Mesothelial cell of epicardium (in vitro differentiated cells): ENCODE measurements at regions not wholly inside any gene's neighbourhood (a gene's known extent, or its start where the extent isn't known, plus 50 kb on each side); places are given as distances from the start of the nearest gene placed in this dataset.

ENCODE experiments used
- DNase-seq, 2 experiments: peaks; one replicate each; pipeline ENCODE4 v3.0.0; 2021; ENCODE audit warnings: low spot score in 2 of 2; ENCODE audit not compliant: unreplicated experiment in 2 of 2
- H3K27ac Mint-ChIP-seq: 2 replicates; pipeline ENCODE4 v1.8.0; 2021; ENCODE audit warnings: mixed read lengths
- H3K27me3 Mint-ChIP-seq: 2 replicates; pipeline ENCODE4 v1.8.0; 2021; ENCODE audit warnings: low read depth, mixed read lengths
- H3K36me3 Mint-ChIP-seq: 2 replicates; pipeline ENCODE4 v1.8.0; 2021; ENCODE audit warnings: mixed read lengths
- H3K4me1 Mint-ChIP-seq: 2 replicates; pipeline ENCODE4 v1.8.0; 2021; ENCODE audit warnings: mixed read lengths
- H3K4me3 Mint-ChIP-seq: 2 replicates; pipeline ENCODE4 v1.8.0; 2021; ENCODE audit warnings: mild to moderate bottlenecking, moderate library complexity, mixed read lengths
- H3K9me3 Mint-ChIP-seq: 2 replicates; pipeline ENCODE4 v1.8.0; 2021; ENCODE audit warnings: mixed read lengths
- TF ChIP-seq, protein P1 (sequence below): fragments of 200-600 bp; sonication (generic); IDR thresholded peaks from one replicate; pipeline ENCODE4 v1.5.0; 2021; ENCODE audit warnings: antibody characterized with exemption; ENCODE audit not compliant: unreplicated experiment

DNA sequence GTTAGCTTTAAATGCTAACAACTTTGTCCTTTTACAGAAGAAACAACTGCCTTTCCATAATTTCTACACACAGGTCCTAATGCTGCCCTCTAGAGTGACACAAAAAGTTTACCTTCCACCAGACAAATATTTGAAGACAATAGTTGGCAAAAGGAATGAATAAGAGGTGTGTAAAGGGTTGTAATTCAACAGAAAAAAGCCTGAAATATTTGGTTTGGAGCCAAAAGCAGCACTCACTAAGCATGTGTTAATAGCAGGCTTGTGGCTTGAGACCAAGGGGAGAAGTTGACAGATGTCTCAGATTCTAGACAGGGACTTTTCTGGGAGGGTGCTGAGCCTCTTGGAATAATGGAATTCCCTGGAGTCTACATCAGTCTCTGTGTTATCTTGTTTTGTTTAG, 156.2 kb upstream of the GALNT17 start:
- Mint-ChIP-seq H3K36me3 (no peaks in the 10 kb centered on the region), H3K27me3 (peaks cover 5% of the 10 kb centered on the region), H3K27ac (no peak overlapping the region), H3K4me3 (no peak overlapping the region), H3K9me3 (peaks cover 14% of the 10 kb centered on the region), H3K4me1 (peaks cover 4% of the 10 kb centered on the region)
- no peak for DNase-seq
- TF ChIP-seq, protein P1, sequence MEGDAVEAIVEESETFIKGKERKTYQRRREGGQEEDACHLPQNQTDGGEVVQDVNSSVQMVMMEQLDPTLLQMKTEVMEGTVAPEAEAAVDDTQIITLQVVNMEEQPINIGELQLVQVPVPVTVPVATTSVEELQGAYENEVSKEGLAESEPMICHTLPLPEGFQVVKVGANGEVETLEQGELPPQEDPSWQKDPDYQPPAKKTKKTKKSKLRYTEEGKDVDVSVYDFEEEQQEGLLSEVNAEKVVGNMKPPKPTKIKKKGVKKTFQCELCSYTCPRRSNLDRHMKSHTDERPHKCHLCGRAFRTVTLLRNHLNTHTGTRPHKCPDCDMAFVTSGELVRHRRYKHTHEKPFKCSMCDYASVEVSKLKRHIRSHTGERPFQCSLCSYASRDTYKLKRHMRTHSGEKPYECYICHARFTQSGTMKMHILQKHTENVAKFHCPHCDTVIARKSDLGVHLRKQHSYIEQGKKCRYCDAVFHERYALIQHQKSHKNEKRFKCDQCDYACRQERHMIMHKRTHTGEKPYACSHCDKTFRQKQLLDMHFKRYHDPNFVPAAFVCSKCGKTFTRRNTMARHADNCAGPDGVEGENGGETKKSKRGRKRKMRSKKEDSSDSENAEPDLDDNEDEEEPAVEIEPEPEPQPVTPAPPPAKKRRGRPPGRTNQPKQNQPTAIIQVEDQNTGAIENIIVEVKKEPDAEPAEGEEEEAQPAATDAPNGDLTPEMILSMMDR = no peak

DNA sequence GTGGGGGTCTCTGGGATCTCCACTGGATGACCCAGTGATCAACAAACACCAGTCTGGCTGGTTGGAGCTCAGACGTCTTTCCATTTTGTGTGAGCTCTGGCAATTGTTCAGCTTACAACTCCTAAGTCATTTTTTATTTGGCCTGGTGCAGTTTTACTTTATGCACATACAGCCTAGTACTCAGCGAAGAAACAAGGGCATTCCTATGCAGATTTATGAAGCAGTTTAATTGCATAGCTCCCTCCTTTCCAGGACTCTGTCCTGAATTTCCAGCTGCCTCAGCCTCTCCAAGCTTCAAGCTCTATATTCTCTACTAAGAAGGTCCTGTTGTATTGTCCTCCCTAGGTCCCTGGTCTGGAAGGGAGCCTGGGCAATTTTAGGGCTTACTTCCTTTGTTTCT, 145.6 kb upstream of the GALNT17 start:
- no peak for DNase-seq
- TF ChIP-seq, protein P1 = no peak
- Mint-ChIP-seq H3K9me3 (peaks cover 6% of the 10 kb centered on the region), H3K36me3 (no peaks in the 10 kb centered on the region), H3K4me3 (no peak overlapping the region), H3K27me3 (no peaks in the 10 kb centered on the region), H3K27ac (no peak overlapping the region), H3K4me1 (no peaks in the 10 kb centered on the region)

DNA sequence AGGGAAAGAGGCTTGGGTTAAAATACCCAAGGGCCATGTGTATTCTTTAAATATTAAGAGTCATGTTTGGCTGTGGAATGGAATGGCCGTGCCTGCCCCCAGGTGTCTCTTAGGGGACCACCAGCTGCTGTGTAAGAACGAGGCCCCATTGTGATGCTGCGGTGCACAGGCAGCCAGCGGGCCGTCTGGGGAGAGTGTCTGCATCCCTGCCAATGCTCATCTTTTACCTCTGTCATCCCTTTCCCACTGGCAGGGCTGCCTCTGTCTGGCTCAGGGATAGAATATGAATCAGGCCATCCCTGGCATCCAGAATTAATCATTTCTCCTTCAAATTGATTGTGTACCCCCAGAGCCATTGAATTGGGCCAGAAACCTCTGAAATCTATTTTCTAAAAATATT, 137.8 kb upstream of the GALNT17 start:
- no peak overlapping the region for H3K4me3 Mint-ChIP-seq
- TF ChIP-seq, protein P1 = no peak
- H3K27me3 Mint-ChIP-seq = peaks cover 7% of the 10 kb centered on the region
- H3K9me3 Mint-ChIP-seq = no peaks in the 10 kb centered on the region
- no peaks in the 10 kb centered on the region for H3K36me3 Mint-ChIP-seq
- no peaks in the 10 kb centered on the region for H3K4me1 Mint-ChIP-seq
- no peak overlapping the region for H3K27ac Mint-ChIP-seq
- DNase-seq = no peak

DNA sequence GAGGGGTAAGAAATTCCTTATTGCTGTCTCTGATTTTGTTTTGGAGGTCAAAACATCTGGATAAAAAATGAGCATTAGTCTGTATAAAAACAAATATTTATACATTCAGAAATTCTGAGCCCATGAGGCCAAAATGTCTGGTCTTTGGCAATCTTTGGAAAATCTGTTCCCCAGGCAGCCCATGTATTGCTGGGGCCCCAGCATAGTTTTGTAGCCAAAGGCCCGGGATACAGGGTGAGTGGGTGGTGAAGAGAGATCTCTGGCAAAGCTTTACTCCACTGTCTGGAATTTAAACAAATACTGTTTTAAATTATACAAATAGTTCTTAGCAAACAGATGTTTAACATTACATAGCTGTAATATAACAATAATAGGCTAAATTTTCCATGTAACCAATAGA, 134.7 kb upstream of the GALNT17 start:
- no peak overlapping the region for H3K4me3 Mint-ChIP-seq
- no peaks in the 10 kb centered on the region for H3K4me1 Mint-ChIP-seq
- TF ChIP-seq, protein P1 = no peak
- H3K27me3 Mint-ChIP-seq = peaks cover 5% of the 10 kb centered on the region
- DNase-seq = no peak
- H3K27ac Mint-ChIP-seq = no peak overlapping the region
- H3K9me3 Mint-ChIP-seq = peaks cover 12% of the 10 kb centered on the region
- H3K36me3 Mint-ChIP-seq = no peaks in the 10 kb centered on the region

DNA sequence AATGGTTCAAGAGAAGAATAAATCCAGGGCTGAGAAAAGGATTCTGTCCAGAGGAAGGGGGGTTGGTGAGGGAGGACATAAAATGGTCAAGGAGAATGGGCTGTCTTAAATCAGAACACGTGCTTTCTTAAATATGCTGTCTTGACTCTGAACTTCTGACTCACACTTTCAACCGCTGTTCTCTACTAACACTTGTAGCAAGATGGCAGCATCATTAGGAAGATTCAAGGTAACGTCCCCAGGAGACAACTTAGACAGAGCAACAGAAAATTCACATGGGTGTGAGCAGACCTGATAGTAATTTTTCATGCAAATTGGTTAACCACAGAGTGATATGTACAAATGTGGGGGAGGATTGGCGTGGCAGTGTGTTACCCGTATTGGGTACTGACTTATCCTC, 126.8 kb upstream of the GALNT17 start:
- DNase-seq = no peak
- Mint-ChIP-seq H3K4me1 (no peaks in the 10 kb centered on the region), H3K4me3 (no peak overlapping the region), H3K36me3 (no peaks in the 10 kb centered on the region), H3K27ac (no peak overlapping the region), H3K27me3 (peaks cover 29% of the 10 kb centered on the region), H3K9me3 (peaks cover 15% of the 10 kb centered on the region)
- TF ChIP-seq, protein P1 = no peak

DNA sequence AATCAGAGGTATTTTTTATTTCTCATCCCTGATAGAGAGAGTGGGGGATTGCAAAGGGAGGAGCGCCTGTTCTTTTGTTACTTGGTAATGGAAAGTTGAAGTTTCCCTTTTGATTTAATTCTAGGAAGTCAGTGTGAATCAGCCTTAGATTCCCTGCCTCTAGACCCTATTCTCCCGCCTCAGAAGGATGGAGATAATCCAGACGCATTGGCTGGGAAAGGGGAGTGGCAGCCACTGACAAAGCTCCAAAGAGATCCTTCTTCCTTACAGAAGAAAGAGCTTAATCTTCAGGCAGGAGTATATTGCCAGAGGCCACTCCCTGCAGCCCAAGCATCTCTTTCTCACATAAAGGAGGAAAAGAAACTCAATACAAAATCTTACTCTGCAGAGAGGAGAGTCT, 122.3 kb upstream of the GALNT17 start:
- no peak for DNase-seq
- Mint-ChIP-seq H3K4me3 (no peak overlapping the region), H3K4me1 (no peaks in the 10 kb centered on the region), H3K27ac (no peak overlapping the region), H3K27me3 (peaks cover 39% of the 10 kb centered on the region), H3K9me3 (peaks cover under 1% of the 10 kb centered on the region), H3K36me3 (no peaks in the 10 kb centered on the region)
- TF ChIP-seq, protein P1 = no peak
